GM21576 (cell line): ENCODE measurements at regions not wholly inside any gene's neighbourhood (a gene's known extent, or its start where the extent isn't known, plus 50 kb on each side); places are given as distances from the start of the nearest gene placed in this dataset.
"Not testable (repeated sequence)": the region's sequence is repeated elsewhere in the genome, so short reads cannot be mapped to it uniquely, and the experiment has no call there.

Source experiments
- ATAC-seq: cut with Tn5 transposase; IDR thresholded peaks from one replicate; pipeline ENCODE4 v1.9.1; 2021; ENCODE audit warnings: mild to moderate bottlenecking, moderate library complexity; ENCODE audit not compliant: unreplicated experiment

- ATAC-seq: no peak
These were observed 139.1 kb upstream of the CLINT1 start for GRCh38 chr5:157997991-157998504.

- peak; percentile 75 for ATAC-seq
These were observed 136.1 kb upstream of the CLINT1 start for GRCh38 chr5:157994906-157995519.

- ATAC-seq: no peak
These were observed 135.2 kb upstream of the CLINT1 start for GRCh38 chr5:157993986-157994691.

GRCh38 chr5:157993201-157993600 is 134.3 kb upstream of the CLINT1 start:
- no peak for ATAC-seq

GRCh38 chr5:157990583-157991181 is 131.7 kb upstream of the CLINT1 start:
- ATAC-seq: no peak

GRCh38 chr5:157989296-157989695 is 130.4 kb upstream of the CLINT1 start:
- no peak for ATAC-seq

- no peak for ATAC-seq
These were observed 128.3 kb upstream of the CLINT1 start for GRCh38 chr5:157987259-157987658.

- no peak for ATAC-seq
These were observed 127.6 kb upstream of the CLINT1 start for GRCh38 chr5:157986431-157986990.

- no peak for ATAC-seq
These were observed 125.7 kb upstream of the CLINT1 start for GRCh38 chr5:157984611-157985010.

GRCh38 chr5:157983906-157984551 is 125.1 kb upstream of the CLINT1 start:
- no peak for ATAC-seq

- ATAC-seq: no peak
These were observed 119.1 kb upstream of the CLINT1 start for GRCh38 chr5:157978061-157978460.

- ATAC-seq: no peak
These were observed 117.5 kb upstream of the CLINT1 start for GRCh38 chr5:157976429-157976828.

- no peak for ATAC-seq
These were observed 113.6 kb upstream of the CLINT1 start for GRCh38 chr5:157972579-157972978.

GRCh38 chr5:157971571-157972216 is 112.7 kb upstream of the CLINT1 start:
- ATAC-seq: no peak

- not testable (repeated sequence) for ATAC-seq
These were observed 109.6 kb upstream of the CLINT1 start for GRCh38 chr5:157968570-157968969.

- no peak for ATAC-seq
These were observed 107.0 kb upstream of the CLINT1 start for GRCh38 chr5:157965989-157966388.

GRCh38 chr5:157965040-157965678 is 106.2 kb upstream of the CLINT1 start:
- no peak for ATAC-seq

- ATAC-seq: no peak
These were observed 104.8 kb upstream of the CLINT1 start for GRCh38 chr5:157963761-157964160.

- no peak for ATAC-seq
These were observed 104.3 kb upstream of the CLINT1 start for GRCh38 chr5:157963244-157963643.

GRCh38 chr5:157962686-157963085 is 103.7 kb upstream of the CLINT1 start:
- not testable (repeated sequence) for ATAC-seq
